NCI-H1694 treated with DMSO at 0.1 percent for 48 hours (cell line): ENCODE measurements at regions not wholly inside any gene's neighbourhood (a gene's known extent, or its start where the extent isn't known, plus 50 kb on each side); places are given as distances from the start of the nearest gene placed in this dataset.

ENCODE experiments used
- DNase-seq: peaks from one replicate; lab custom pipeline; 2025; lab: John Stamatoyannopoulos, UW

DNA sequence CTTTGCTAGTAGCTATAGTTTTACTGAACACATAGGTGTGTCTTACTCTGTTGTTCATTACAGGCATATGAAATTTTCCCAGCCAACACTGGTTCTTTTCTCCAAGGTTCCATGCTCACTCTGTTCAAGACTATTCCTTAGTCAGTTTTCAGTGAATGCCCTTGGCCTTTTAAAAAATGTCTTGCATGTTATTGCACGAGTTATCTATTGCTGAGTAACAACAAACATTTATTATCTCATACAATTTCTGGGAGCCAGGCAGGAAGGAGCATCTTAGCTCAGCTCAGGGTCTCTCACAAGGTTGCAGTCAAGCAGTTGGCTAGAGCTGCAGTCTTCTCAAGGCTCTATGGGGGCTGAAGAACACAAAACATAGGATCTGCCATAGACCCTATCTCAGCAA lies 223.5 kb downstream of the BTG1 start:
- no peak for DNase-seq

DNA sequence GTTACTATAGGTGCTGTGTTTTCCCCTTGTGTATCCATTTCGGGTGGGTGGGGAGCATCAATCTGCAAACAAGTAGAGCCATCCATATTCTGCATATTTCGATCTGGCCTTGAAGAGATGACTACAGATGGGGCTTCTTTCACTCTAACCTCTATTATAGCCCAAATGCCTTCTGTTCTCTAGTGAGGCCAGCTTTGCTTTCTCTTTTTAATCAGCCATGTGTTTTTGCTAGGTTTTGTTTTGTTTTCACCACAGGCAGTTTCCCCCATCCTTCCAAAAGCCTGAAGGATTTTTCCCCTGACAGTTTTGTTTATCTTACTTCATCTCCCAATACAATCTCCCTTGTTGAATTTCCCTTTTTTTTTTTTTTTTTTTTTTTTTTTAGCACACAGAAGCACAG lies 224.1 kb downstream of the BTG1 start:
- peak; percentile 15 for DNase-seq

- DNase-seq = no peak
These were observed 224.9 kb downstream of the BTG1 start for GRCh38 chr12:91920741-91921140.

DNA sequence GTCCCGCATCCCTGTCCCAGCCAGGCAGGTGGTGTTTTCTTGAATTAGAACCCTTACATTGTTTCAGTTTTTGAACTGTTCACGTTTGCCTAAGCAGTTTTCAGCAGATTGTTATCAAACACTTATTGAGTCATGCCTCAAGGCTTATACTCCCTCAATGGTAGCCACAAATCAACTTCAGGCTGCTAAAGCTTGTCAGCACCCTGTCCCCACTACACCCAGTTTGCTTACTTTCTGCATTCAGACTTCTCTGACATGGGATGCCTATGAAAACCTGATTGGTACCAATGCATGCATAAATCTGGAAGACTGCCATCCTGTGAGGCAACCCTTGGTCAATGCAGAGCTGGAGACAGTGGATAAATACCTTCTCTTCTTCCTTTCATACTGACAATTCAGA lies 225.4 kb downstream of the BTG1 start:
- no peak for DNase-seq

- peak; percentile 47 for DNase-seq
These were observed 227.2 kb downstream of the BTG1 start for GRCh38 chr12:91918431-91918830.

GRCh38 chr12:91914701-91915100 lies 230.9 kb downstream of the BTG1 start:
- DNase-seq = no peak

GRCh38 chr12:91913651-91914050 lies 232.0 kb downstream of the BTG1 start:
- no peak for DNase-seq

DNA sequence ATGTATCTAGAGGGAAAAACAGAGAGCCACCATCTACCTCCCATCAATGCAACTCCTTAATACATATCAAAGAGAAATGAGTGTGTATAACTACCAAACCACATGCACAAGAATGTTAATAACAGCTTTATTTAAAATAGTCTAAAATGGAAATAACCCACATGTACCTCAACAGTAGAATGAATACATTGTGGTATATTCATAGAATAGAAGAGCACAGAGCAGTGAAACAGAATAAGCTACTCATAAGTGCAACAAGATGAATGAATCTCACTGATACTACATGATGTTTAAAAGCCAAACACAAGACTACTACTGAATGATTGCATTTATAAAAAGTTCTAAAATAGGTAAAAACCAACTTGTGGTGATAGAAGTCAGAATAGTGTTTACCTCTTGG lies 232.5 kb downstream of the BTG1 start:
- no peak for DNase-seq

DNA sequence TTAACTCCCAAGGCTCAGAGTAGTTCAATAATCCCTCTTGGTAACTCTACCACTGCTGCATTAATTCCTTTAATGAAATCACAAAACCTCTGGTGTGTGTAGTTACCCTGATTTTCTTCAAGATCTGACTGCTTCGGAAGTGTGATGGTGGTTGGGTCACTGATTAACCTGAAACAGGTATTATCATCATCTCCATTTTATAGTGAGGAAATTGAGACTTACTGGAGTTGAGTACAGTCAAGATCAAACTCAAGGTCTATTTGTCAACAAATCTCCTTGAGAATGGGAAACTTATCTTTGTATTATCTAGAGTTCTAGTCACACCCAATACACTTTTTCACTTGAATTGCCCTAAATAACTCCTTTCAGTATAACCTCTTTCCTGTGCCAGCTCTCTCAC lies 233.5 kb downstream of the BTG1 start:
- DNase-seq = no peak

DNA sequence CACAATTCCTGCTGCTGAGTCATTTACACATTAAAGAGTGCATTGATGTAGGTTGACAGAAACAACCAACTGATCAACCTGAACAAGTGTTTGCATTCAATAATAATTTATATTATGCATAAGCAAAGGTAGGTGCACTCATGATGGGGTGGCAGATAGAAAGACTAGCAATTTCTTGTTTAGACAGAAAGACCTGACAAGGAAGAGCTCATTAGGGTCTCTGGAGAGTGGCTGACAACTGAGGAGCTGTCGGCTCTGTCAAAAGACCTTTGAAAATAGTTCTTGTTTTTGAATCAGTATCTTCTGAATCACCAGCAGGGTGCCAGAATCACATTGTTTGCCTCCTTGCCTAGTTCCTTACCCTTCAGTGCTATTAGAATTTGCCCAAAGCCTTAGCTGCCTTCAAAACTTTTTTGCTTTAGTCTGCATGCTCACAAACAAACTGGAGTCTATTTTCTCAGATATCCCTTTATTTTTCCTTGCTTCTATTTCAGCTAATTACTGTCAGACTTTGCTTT lies 234.7 kb downstream of the BTG1 start:
- no peak for DNase-seq

- no peak for DNase-seq
These were observed 242.6 kb downstream of the BTG1 start for GRCh38 chr12:91902860-91903683.

DNA sequence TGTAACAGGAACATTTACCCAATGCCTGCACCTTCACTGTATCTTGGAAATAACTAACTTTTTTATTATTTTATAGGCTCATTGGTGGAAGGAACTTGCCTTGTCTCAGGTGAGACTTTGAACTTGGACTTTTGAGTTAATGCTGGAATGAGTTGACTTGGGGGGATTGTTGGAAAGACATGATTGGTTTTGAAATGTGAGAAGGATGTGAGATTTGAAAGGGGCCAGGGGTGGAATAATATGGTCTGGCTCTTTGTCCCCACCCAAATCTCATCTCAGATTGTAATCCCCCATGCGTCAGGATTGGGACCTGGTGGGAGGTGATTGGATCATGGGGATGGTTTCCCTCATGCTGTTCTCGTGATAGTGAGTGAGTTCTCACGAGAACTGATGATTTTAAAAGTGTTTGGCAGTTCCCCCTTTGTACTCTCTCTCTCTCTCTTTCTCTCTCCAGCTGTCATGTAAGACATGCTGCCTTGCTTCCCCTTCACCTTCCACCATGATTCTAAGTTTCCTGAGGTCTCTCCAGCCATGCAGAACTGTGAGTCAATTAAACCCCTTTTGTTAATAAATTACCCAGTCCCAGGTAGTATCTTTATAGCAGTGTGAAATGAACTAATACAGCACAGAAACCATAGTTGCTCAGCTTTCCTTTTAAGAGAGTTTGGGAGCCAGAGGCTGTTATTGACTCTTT lies 244.1 kb downstream of the BTG1 start:
- DNase-seq = no peak

- DNase-seq = no peak
These were observed 244.7 kb downstream of the BTG1 start for GRCh38 chr12:91900971-91901370.

DNA sequence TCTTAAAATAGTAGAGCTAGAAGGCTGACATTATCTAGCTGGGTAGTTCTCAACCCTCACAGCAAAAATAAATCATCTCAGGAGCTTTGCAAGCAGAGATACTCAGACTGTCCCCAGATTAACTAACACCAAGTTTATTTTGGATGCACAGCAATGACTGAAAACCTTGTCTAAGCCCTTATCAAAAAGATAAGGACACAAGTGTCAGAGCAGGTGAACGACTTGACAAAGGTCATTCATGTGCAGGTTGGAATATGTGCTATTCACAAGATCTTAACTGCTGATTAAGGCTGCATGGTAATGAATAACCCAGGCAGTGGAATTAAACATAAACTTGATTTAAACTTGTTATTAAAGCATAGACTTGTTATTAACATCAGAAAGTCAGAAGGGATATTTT lies 246.6 kb downstream of the BTG1 start:
- DNase-seq = no peak

GRCh38 chr12:91897025-91897515 lies 248.6 kb downstream of the BTG1 start:
- no peak for DNase-seq

DNA sequence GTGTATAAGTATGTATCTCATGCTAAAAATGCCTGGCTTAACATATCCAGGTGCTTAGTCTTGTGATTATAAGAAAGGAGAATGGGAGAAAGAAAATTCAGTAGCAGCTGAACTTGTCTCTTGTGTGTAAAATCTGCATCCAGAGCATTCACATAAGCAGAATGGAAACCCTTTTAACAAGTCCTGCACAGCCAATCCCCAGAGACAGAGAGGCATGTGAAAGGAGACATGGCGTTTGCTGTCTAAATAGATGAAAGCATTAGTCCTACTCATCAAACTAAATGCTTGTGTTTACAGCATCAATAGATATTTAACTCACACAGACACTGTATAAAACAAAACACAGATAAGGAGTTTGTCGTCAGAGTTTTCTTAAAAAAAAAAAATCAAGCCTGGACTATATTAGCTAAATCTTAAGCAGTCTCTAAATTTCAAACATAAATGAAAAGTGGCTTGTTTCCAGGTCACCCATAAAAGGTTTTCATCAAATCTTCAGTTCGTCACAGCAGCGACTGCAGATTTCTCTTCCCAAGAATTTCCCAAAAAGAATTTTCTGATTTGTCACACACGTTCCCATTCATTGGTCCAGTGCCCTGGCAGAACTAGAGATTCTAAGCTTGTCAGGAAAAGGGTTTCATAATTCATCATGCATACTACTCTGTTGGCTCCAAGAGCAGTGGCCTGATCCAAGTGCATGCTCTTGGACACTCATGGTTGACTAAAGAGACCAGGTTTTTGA lies 249.2 kb downstream of the BTG1 start:
- no peak for DNase-seq

- no peak for DNase-seq
These were observed 250.7 kb downstream of the BTG1 start for GRCh38 chr12:91894911-91895310.

GRCh38 chr12:91893476-91893875 lies 252.2 kb downstream of the BTG1 start:
- DNase-seq = no peak

DNA sequence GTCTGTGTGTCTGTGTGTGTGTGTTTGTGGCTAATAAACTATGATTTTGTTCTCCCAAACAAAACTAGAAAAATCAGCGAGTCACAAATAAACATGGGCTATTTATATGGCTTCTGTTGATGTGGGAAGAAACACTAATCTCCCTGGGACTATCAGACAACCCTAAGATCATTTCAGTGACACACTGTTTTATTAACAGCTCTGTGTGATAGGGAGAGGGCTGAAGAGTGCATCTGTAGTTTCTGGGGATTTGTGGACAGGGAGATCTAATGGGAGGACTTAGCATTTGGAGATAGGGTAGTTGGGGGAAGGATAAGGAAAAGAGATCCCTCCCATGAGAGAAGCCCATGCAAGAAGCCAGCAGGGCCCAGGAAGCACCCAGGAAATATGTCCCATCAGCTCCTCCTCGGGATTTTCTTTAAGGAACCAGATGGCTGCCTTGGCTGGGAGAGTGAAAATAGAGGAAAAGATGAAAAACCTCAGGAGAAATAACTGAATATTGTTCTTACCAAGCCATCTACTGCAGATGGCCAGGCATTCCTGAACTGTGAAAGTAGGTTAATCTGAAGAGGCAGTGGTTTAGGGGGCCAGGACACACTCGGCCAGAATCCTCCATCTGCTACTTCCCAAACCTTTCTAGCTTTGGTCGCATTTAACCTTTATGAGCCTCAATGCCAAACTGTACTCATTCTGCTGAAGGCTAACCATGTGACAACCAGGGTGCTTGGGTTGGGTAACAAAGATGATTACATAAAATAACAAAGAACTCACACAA lies 253.4 kb downstream of the BTG1 start:
- DNase-seq = no peak

DNA sequence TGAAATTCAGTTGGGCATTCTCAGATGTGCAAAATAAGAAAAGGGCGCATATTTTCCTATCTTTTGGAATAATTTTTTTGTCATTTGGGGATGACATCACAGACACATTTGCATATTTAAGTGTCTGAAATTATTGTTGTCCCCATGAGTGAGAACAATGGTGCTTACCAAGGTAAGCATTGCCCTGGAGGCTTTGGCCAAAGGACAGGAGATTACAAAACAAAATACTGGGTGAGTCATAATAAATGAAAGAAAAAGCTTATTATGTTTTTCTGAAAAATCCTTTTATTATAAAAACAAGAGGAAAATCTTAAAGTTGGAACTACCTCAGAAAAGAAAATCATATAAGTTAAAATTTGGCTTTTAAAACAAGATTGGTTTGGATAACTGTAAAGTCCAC lies 254.9 kb downstream of the BTG1 start:
- no peak for DNase-seq

GRCh38 chr12:91889910-91890309 lies 255.7 kb downstream of the BTG1 start:
- no peak for DNase-seq

- DNase-seq = no peak
These were observed 256.6 kb downstream of the BTG1 start for GRCh38 chr12:91889059-91889458.
